ENCODE measurements at regions not wholly inside any gene's neighbourhood (a gene's known extent, or its start where the extent isn't known, plus 50 kb on each side); places are given as distances from the start of the nearest gene placed in this dataset.

DNA sequence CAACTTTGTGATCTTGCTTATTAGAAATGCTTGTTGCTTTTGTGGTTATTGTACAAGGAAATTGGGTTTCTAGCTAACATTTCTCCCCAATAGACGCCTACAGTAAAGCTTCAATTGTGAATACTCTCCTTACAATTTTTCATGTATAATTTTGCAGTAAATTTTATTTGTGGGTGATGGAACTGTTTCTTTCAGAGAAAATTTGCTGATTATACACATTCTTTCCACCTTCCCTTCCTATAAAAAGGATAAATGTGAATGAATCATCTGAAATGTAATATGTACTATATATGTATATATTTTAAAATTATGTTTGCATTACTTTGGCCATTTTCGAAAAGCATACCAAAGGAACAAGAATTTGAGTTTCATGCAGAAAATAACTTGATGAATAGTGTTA lies 162.7 kb upstream of the CRBN start:
- TF ChIP-seq, protein P1, sequence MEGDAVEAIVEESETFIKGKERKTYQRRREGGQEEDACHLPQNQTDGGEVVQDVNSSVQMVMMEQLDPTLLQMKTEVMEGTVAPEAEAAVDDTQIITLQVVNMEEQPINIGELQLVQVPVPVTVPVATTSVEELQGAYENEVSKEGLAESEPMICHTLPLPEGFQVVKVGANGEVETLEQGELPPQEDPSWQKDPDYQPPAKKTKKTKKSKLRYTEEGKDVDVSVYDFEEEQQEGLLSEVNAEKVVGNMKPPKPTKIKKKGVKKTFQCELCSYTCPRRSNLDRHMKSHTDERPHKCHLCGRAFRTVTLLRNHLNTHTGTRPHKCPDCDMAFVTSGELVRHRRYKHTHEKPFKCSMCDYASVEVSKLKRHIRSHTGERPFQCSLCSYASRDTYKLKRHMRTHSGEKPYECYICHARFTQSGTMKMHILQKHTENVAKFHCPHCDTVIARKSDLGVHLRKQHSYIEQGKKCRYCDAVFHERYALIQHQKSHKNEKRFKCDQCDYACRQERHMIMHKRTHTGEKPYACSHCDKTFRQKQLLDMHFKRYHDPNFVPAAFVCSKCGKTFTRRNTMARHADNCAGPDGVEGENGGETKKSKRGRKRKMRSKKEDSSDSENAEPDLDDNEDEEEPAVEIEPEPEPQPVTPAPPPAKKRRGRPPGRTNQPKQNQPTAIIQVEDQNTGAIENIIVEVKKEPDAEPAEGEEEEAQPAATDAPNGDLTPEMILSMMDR (IDR thresholded peaks at IDR 0.05; ENCODE audit: unreplicated experiment) = no peak
- Mint-ChIP-seq H3K36me3 (no peaks in the 10 kb centered on the region), H3K9me3 (peaks cover 5% of the 10 kb centered on the region), H3K4me1 (peaks cover 16% of the 10 kb centered on the region), H3K27ac (no peak overlapping the region), H3K4me3 (no peak overlapping the region), H3K27me3 (ENCODE audit: low read depth) (no peaks in the 10 kb centered on the region)
- DNase-seq (ENCODE audit: low spot score in 2 of 2, unreplicated experiment in 2 of 2) = no peak

DNA sequence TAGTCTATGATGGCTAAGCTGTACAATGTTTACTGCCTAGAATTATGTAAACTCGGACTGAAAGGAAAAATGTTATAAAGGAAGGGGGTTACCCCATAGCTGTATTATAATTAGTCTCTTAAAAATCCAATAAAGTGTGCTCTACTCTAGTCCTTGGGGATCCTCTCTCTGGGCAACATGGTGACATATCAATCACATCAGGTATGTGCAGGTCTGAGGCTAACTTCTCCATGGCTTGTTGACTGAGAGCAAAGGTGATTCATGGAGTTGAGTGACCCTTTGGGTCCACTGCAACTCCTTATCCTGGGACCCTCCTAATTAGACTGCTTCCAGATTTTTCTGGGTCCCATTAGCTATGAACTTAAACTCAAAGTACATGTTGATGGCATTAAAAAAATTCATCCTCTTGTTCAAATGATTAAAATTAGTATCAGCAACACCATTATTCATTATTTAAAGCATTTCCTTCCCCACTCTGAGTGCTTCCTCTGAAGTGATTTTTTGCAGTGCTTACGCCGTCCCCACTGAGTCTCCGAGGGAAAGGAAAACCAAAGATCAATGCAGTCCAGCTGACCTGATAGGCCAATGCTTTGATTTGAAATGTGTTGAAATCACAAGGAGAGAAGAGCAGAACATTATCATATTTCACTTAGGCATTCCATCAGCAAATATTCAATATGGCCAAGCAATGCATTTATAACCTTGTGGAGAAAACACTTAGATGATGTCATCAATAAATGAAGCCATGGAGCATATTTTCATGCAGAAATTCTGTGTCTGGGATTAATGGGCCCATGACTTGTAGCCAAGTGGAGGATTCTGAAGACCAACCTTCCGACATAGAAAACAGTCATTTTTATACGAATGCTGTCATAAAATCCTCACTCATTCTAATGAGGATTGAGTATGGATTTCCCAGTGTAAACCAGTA lies 161.7 kb upstream of the CRBN start:
- Mint-ChIP-seq H3K27ac (no peak overlapping the region), H3K4me1 (peaks cover 12% of the 10 kb centered on the region), H3K9me3 (peaks cover 5% of the 10 kb centered on the region), H3K4me3 (no peak overlapping the region), H3K27me3 (ENCODE audit: low read depth) (no peaks in the 10 kb centered on the region), H3K36me3 (no peaks in the 10 kb centered on the region)
- TF ChIP-seq, protein P1 (IDR thresholded peaks at IDR 0.05; ENCODE audit: unreplicated experiment) = no peak
- no peak for DNase-seq (ENCODE audit: low spot score in 2 of 2, unreplicated experiment in 2 of 2)

DNA sequence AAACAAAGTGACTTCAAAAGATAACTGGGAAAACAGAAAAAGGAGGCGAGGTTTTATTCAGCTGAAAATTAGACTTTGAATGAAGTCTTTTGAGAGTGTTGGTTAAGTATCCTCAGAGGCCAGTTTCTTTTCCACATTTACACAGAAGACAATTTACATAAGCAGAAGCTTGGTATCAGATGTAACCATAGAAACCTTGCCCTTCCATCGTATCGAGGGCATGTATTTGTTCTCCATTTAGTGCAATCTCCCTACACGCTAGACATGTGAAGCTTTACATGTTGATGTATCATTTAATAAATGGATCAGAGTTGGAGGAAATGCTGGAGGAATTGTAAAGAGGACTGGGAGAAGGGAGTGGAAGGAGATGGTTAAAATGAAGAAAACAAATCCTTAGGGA lies 161.0 kb upstream of the CRBN start:
- Mint-ChIP-seq H3K9me3 (peaks cover 5% of the 10 kb centered on the region), H3K36me3 (no peaks in the 10 kb centered on the region), H3K27ac (no peak overlapping the region), H3K4me3 (no peak overlapping the region), H3K27me3 (ENCODE audit: low read depth) (no peaks in the 10 kb centered on the region), H3K4me1 (peaks cover 8% of the 10 kb centered on the region)
- TF ChIP-seq, protein P1 (IDR thresholded peaks at IDR 0.05; ENCODE audit: unreplicated experiment) = no peak
- no peak for DNase-seq (ENCODE audit: low spot score in 2 of 2, unreplicated experiment in 2 of 2)

DNA sequence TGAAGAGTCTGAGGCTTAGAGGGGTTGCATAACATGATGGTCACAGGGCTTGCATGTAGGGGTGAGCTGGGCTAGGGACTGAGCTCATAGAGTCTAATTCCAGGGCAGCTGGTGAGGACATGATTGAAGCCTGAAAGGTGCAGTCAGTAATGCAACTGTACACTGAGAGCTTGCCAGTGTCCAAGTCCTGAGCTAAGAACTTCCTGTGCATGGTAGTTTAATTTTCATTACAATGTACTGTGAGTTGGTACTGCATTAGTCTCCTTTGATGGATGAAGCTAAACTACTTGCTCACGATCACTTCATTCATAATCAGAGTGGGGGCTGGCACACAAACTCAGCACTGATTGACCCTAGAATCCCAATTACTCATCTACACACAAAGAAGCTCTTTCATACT lies 156.4 kb upstream of the CRBN start:
- H3K27ac Mint-ChIP-seq = no peak overlapping the region
- H3K36me3 Mint-ChIP-seq = no peaks in the 10 kb centered on the region
- TF ChIP-seq, protein P1 (IDR thresholded peaks at IDR 0.05; ENCODE audit: unreplicated experiment) = no peak
- DNase-seq (ENCODE audit: low spot score in 2 of 2, unreplicated experiment in 2 of 2) = no peak
- H3K4me1 Mint-ChIP-seq = peaks cover 16% of the 10 kb centered on the region
- H3K9me3 Mint-ChIP-seq = no peaks in the 10 kb centered on the region
- H3K27me3 Mint-ChIP-seq (ENCODE audit: low read depth) = no peaks in the 10 kb centered on the region
- H3K4me3 Mint-ChIP-seq = no peak overlapping the region

DNA sequence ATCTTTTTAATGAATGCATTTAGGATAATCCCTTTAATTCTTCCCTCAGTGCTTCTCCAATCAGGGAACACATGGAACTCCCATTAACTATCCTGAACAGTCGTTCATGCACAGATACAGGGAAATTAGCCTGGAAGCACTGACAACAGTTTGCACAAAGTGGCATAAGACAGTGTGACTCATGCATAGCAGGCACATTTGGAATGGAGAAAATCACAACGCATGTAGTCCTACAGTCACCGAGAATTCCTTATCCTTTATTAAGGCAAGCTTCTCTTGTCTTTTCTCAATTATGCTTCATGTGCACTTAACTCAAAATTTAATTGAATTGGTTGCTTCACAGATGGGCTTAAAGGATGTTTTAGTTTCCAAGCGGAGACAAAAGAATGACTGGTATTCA lies 155.0 kb upstream of the CRBN start:
- TF ChIP-seq, protein P1 (IDR thresholded peaks at IDR 0.05; ENCODE audit: unreplicated experiment) = no peak
- H3K36me3 Mint-ChIP-seq = no peaks in the 10 kb centered on the region
- H3K9me3 Mint-ChIP-seq = no peaks in the 10 kb centered on the region
- peaks cover 27% of the 10 kb centered on the region for H3K4me1 Mint-ChIP-seq
- no peak for DNase-seq (ENCODE audit: low spot score in 2 of 2, unreplicated experiment in 2 of 2)
- H3K27ac Mint-ChIP-seq = no peak overlapping the region
- H3K27me3 Mint-ChIP-seq (ENCODE audit: low read depth) = no peaks in the 10 kb centered on the region
- H3K4me3 Mint-ChIP-seq = no peak overlapping the region

All from mesothelial cell of epicardium (in vitro differentiated cells).